B cell (primary cell): ENCODE measurements at regions not wholly inside any gene's neighbourhood (a gene's known extent, or its start where the extent isn't known, plus 50 kb on each side); places are given as distances from the start of the nearest gene placed in this dataset.

Source experiments
- ATAC-seq: fragments of 200-7000 bp; cut with Tn5 transposase; one replicate; pipeline ENCODE4 v1.10.0; 2021; ENCODE audit warnings: low read depth, mild to moderate bottlenecking, moderate number of reproducible peaks, moderate library complexity
- CTCF ChIA-PET: fragments of 350-600 bp; sonication (Branson Sonifier 250); formaldehyde crosslinking; loops from one replicate; lab custom pipeline; 2021; ENCODE audit warnings: antibody characterized with exemption, inconsistent platforms; lab: Charles Lee
- POLR2A ChIA-PET: fragments of 350-600 bp; sonication (Branson Sonifier 250); formaldehyde crosslinking; loops from one replicate; lab custom pipeline; 2021; ENCODE audit warnings: antibody characterized with exemption; lab: Charles Lee
- DNase-seq: peaks from one replicate; pipeline ENCODE4 v3.0.0; 2013
- H2AFZ ChIP-seq: 2 replicates; pipeline ENCODE4 v1.6.1; 2012; ENCODE audit warnings: mild to moderate bottlenecking, low read depth, low read length; ENCODE audit not compliant: insufficient read depth, poor library complexity, severe bottlenecking
- H3K27ac ChIP-seq, 2 donors: 1 replicate in 1 of 2; 2 replicates in 1 of 2; pipeline ENCODE4 v1.5.1; 2012 to 2013; ENCODE audit warnings: low read length in 2 of 2, mild to moderate bottlenecking in 2 of 2, moderate library complexity in 1 of 2
- H3K27me3 ChIP-seq, 4 experiments: fragments of 200-600 bp in 1 of 4; sonication (generic) in 1 of 4; replicated peaks in 1 of 4; 1 replicate in 2 of 4; 2 replicates in 2 of 4; pipeline versions ENCODE4 v1.6.1 to v1.7.0; 2013 to 2016; ENCODE audit warnings: low read length in 3 of 4, mild to moderate bottlenecking in 2 of 4, mixed read lengths in 1 of 4, moderate library complexity in 1 of 4; ENCODE audit not compliant: insufficient read depth in 4 of 4, control insufficient read depth in 3 of 4; ENCODE audit errors: control extremely low read depth in 1 of 4
- H3K36me3 ChIP-seq, 2 experiments: replicated peaks in 1 of 2; 1 replicate in 1 of 2; 2 replicates in 1 of 2; pipeline versions ENCODE4 v1.6.1 to v1.7.1; 2013; ENCODE audit warnings: low read length in 1 of 2; ENCODE audit not compliant: insufficient read depth in 2 of 2, control insufficient read depth in 1 of 2; ENCODE audit errors: control extremely low read depth in 1 of 2, extremely low read depth in 1 of 2
- H3K4me1 ChIP-seq, 2 donors: fragments of 200-600 bp in 1 of 2; sonication (generic) in 1 of 2; 1 replicate in 1 of 2; 2 replicates in 1 of 2; pipeline versions ENCODE4 v1.5.1 to v1.6.1; 2013 to 2017; ENCODE audit warnings: low read length in 2 of 2; ENCODE audit not compliant: control insufficient read depth in 2 of 2, insufficient read depth in 2 of 2
- H3K4me2 ChIP-seq: replicated peaks from 2 replicates; pipeline ENCODE3; 2012; ENCODE audit warnings: mild to moderate bottlenecking, low read depth, low read length; ENCODE audit not compliant: poor library complexity, severe bottlenecking
- H3K4me3 ChIP-seq, 5 experiments: fragments of 200-600 bp in 1 of 5; sonication (generic) in 1 of 5; 1 replicate in 3 of 5; 2 replicates in 2 of 5; pipeline versions ENCODE4 v1.5.1 to v1.7.0; 2011 to 2016; ENCODE audit warnings: low read length in 4 of 5, mild to moderate bottlenecking in 4 of 5, low read depth in 2 of 5, control low read depth in 1 of 5, moderate library complexity in 1 of 5; ENCODE audit not compliant: insufficient read depth in 1 of 5; ENCODE audit errors: control extremely low read depth in 1 of 5, extremely low read depth in 1 of 5
- H3K79me2 ChIP-seq: fragments of 200-600 bp; sonication (generic); one replicate; pipeline ENCODE4 v1.6.0; 2016; ENCODE audit warnings: low read length; ENCODE audit not compliant: control insufficient read depth, insufficient read depth
- H3K9ac ChIP-seq: fragments of 200-600 bp; sonication (generic); 2 replicates; pipeline ENCODE4 v1.6.1; 2017; ENCODE audit warnings: mild to moderate bottlenecking, low read length, moderate library complexity
- H3K9me3 ChIP-seq, 3 donors: one replicate each; pipeline versions ENCODE4 v1.6.1 to v1.7.1; 2013; ENCODE audit warnings: low read length in 2 of 3; ENCODE audit not compliant: control insufficient read depth in 2 of 3, insufficient read depth in 1 of 3; ENCODE audit errors: control extremely low read depth in 1 of 3
- H4K20me1 ChIP-seq: 2 replicates; pipeline ENCODE4 v1.6.0; 2012; ENCODE audit warnings: mild to moderate bottlenecking, low read length; ENCODE audit not compliant: insufficient read depth, control insufficient read depth, poor library complexity, severe bottlenecking
- H3K27ac Mint-ChIP-seq: one replicate; pipeline ENCODE4 v1.8.0; 2021; ENCODE audit warnings: mixed read lengths
- H3K27me3 Mint-ChIP-seq: one replicate; pipeline ENCODE4 v1.8.0; 2021; ENCODE audit warnings: mixed read lengths
- H3K4me1 Mint-ChIP-seq: one replicate; pipeline ENCODE4 v1.8.0; 2021; ENCODE audit warnings: mixed read lengths
- H3K4me3 Mint-ChIP-seq: one replicate; pipeline ENCODE4 v1.8.0; 2021; ENCODE audit warnings: mixed read lengths
- H3K9me3 Mint-ChIP-seq: one replicate; pipeline ENCODE4 v1.8.0; 2022; ENCODE audit warnings: mixed read lengths; ENCODE audit not compliant: insufficient read depth
- EZH2 ChIP-seq: IDR thresholded peaks from 2 replicates; pipeline ENCODE4 v1.6.1; 2012; ENCODE audit warnings: borderline replicate concordance, low read depth, mild to moderate bottlenecking, moderate library complexity, low read length; ENCODE audit not compliant: insufficient read depth, poor library complexity, severe bottlenecking
- WGBS: methylation state at CpG from one replicate; pipeline ENCODE4 v1.1.5; 2013; ENCODE audit warnings: missing lambda C conversion rate; ENCODE audit not compliant: insufficient coverage; 5-methylcytosine and 5-hydroxymethylcytosine counted together
- intact Hi-C: fragments of 100-400 bp; cut with micrococcal nuclease; formaldehyde crosslinking; loops from one replicate; pipeline ENCODE4 v1.10.0; 2022
- TF ChIP-seq, protein P1 (sequence below): fragments of 200-600 bp; IDR thresholded peaks from one replicate; pipeline ENCODE4 v1.8.0; 2022; ENCODE audit warnings: antibody characterized with exemption, mild to moderate bottlenecking

DNA sequence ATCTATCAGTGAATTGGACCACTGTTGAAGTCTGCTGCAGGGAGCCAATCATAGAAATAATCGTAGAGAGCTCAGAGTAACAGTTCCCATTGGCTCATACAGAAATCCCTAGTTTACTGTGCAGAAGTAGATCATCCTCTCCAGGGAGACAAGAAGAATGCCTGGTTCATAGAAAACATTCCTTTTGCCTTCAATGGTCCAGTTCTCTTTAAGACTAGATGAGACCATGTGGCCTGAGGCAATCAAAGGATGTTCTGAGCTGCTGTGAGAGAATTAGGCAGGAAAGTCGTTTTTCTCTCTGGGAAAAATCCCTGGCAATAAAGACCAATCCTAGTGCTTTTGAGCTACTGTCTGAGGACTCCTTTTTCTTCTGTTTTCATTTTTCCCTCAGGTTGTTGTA is 208.4 kb downstream of the CENPW start:
- no peak for TF ChIP-seq EZH2
- TF ChIP-seq, protein P1, sequence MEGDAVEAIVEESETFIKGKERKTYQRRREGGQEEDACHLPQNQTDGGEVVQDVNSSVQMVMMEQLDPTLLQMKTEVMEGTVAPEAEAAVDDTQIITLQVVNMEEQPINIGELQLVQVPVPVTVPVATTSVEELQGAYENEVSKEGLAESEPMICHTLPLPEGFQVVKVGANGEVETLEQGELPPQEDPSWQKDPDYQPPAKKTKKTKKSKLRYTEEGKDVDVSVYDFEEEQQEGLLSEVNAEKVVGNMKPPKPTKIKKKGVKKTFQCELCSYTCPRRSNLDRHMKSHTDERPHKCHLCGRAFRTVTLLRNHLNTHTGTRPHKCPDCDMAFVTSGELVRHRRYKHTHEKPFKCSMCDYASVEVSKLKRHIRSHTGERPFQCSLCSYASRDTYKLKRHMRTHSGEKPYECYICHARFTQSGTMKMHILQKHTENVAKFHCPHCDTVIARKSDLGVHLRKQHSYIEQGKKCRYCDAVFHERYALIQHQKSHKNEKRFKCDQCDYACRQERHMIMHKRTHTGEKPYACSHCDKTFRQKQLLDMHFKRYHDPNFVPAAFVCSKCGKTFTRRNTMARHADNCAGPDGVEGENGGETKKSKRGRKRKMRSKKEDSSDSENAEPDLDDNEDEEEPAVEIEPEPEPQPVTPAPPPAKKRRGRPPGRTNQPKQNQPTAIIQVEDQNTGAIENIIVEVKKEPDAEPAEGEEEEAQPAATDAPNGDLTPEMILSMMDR, result no peak
- Histone ChIP-seq H3K4me1 (no peaks in the 10 kb centered on the region), H3K4me2 (no peak overlapping the region), H3K79me2 (no peaks in the 10 kb centered on the region), H3K9ac (no peak overlapping the region), H4K20me1 (no peaks in the 10 kb centered on the region), H2AFZ (no peak overlapping the region), H3K36me3 (no peaks in the 10 kb centered on the region), H3K27ac (no peak overlapping the region), H3K27me3 (no peaks in the 10 kb centered on the region), H3K4me3 (no peak overlapping the region), H3K9me3 (peaks cover 0 to 5% (median 0%) of the 10 kb centered on the region in 3 donors)
- DNase-seq (no peak), ATAC-seq (no peak)
- ChIA-PET POLR2A (no interaction called here), CTCF (interaction anchor here (0.6 kb wide), 1 partner anchor 27 kb away, joined by 3 read pairs; no protein-coding TSS in a partner anchor)
- intact Hi-C loops, result no loop called here
- WGBS, result 70% methylated on average over 1 of the region's 2 CpGs
- Mint-ChIP-seq H3K27ac (no peak overlapping the region), H3K4me1 (no peaks in the 10 kb centered on the region), H3K4me3 (no peak overlapping the region), H3K9me3 (no peaks in the 10 kb centered on the region), H3K27me3 (no peaks in the 10 kb centered on the region)

GRCh38 chr6:126550323-126550722 is 210.4 kb downstream of the CENPW start:
- POLR2A ChIA-PET, result no interaction called here
- intact Hi-C loops, result no loop called here
- H3K27ac ChIP-seq, result no peak overlapping the region
- no peaks in the 10 kb centered on the region for H3K79me2 ChIP-seq
- Mint-ChIP-seq H3K27me3 (no peaks in the 10 kb centered on the region), H3K9me3 (no peaks in the 10 kb centered on the region), H3K4me3 (no peak overlapping the region), H3K27ac (no peak overlapping the region), H3K4me1 (no peaks in the 10 kb centered on the region)
- H3K4me2 ChIP-seq, result no peak overlapping the region
- CTCF ChIA-PET, result no interaction called here
- no peak overlapping the region for H2AFZ ChIP-seq
- ATAC-seq (no peak), DNase-seq (no peak)
- H4K20me1 ChIP-seq, result no peaks in the 10 kb centered on the region
- TF ChIP-seq, protein P1, result no peak
- no peak for TF ChIP-seq EZH2
- H3K4me1 ChIP-seq, result no peaks in the 10 kb centered on the region
- H3K9ac ChIP-seq, result no peak overlapping the region
- 92% methylated on average over 4 of the region's 5 CpGs for WGBS
- H3K4me3 ChIP-seq, result no peak overlapping the region
- H3K36me3 ChIP-seq, result no peaks in the 10 kb centered on the region
- no peaks in the 10 kb centered on the region for H3K27me3 ChIP-seq
- peaks cover 0 to 5% (median 0%) of the 10 kb centered on the region in 3 donors for H3K9me3 ChIP-seq
